ENCODE measurements at regions not wholly inside any gene's neighbourhood (a gene's known extent, or its start where the extent isn't known, plus 50 kb on each side); places are given as distances from the start of the nearest gene placed in this dataset.

DNA sequence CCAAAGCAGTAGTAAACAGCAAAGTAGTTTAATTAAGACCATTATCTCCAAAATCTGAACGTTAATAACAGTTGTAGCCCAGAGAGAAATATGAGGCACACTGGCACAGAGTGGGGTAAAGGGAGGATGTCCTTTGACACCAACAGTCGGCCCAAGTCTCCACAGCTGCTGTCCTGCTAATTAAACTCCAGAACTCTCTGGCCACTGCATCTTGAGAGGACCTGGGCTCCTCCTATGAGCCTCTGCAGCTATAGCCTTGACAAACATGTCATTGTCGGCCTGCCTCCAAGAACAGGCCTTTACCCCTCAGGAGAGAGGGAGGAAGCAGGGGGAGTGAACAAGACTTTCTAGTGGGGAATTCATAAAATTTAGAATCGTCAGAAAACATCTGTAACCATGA lies 1170.4 kb downstream of the UQCRFS1 start:
- Histone ChIP-seq H3K4me2 (ENCODE audit: insufficient read depth, insufficient read length, low read length) (no peak overlapping the region), H3K56ac (ENCODE audit: insufficient read length, low read depth, low read length) (no peak overlapping the region), H3K9ac (ENCODE audit: extremely low read depth, insufficient read length, low read length) (no peak overlapping the region), H2AFZ (ENCODE audit: low read length) (no peak overlapping the region), H3K23ac (ENCODE audit: insufficient read length, low read depth, low read length) (no peak overlapping the region), H3K14ac (ENCODE audit: insufficient read depth, low read length) (no peak overlapping the region), H3K9me3 (ENCODE audit: control insufficient read depth, low read depth, low read length) (no peaks in the 10 kb centered on the region), H3K27ac (ENCODE audit: insufficient read length, low read depth, low read length) (no peak overlapping the region), H4K5ac (ENCODE audit: insufficient read length, low read depth, low read length) (no peak overlapping the region), H2BK5ac (ENCODE audit: insufficient read length, low read length) (no peak overlapping the region), H2AK5ac (ENCODE audit: insufficient read length, low read length) (no peak overlapping the region), H3K18ac (ENCODE audit: insufficient read length, low read depth, low read length) (no peak overlapping the region), H2BK20ac (ENCODE audit: low read depth, low read length, poor library complexity, severe bottlenecking) (no peak overlapping the region), H4K91ac (ENCODE audit: insufficient read length, low read depth, low read length) (no peak overlapping the region), H2BK12ac (ENCODE audit: insufficient read length, low read depth, low read length) (no peak overlapping the region), H3K27me3 (ENCODE audit: insufficient read depth, low read length) (no peaks in the 10 kb centered on the region), H3K79me2 (ENCODE audit: insufficient read depth, low read length) (no peaks in the 10 kb centered on the region), H3K4ac (ENCODE audit: low read depth, low read length) (no peak overlapping the region), H4K8ac (replicated peaks; ENCODE audit: insufficient read length, low read depth, low read length) (no peak overlapping the region), H3T11ph (ENCODE audit: low read length) (no peak overlapping the region), H3K4me1 (ENCODE audit: insufficient read depth, low read length) (no peaks in the 10 kb centered on the region), H3K23me2 (ENCODE audit: insufficient read length, low read depth, low read length, poor library complexity, severe bottlenecking) (no peaks in the 10 kb centered on the region), H2BK120ac (ENCODE audit: low read depth, low read length, poor library complexity, severe bottlenecking) (no peak overlapping the region), H4K20me1 (ENCODE audit: control insufficient read depth, insufficient read depth, insufficient read length) (no peaks in the 10 kb centered on the region), H3K79me1 (ENCODE audit: insufficient read depth, low read depth, low read length, poor library complexity, severe bottlenecking) (no peaks in the 10 kb centered on the region), H2BK15ac (ENCODE audit: low read depth, low read length) (no peak overlapping the region)
- no peaks in the 10 kb centered on the region; the same call in 1 of the 2 replicates for H3K27me3 Mint-ChIP-seq (ENCODE audit: low read depth)
- no CpG with 5 or more reads among the region's 4 CpGs for WGBS (ENCODE audit: extremely low coverage, insufficient read length, low lambda C conversion rate)
- H3K4me3 Mint-ChIP-seq = no peak overlapping the region
- H3K4me1 Mint-ChIP-seq = no peaks in the 10 kb centered on the region
- H3K36me3 Mint-ChIP-seq (ENCODE audit: insufficient read depth in 1 of 3, low read depth in 3 of 3) = no peaks in the 10 kb centered on the region; a peak in 1 of 7 replicates
- H3K27ac Mint-ChIP-seq = no peak overlapping the region
- TF ChIP-seq CTCF (conservative IDR thresholded peaks at IDR 0.05) = no peak
- no peak for DNase-seq
- peaks cover 0 to 23% of the 10 kb centered on the region in 2 experiments; a peak in 3 of 5 replicates for H3K9me3 Mint-ChIP-seq
